NT2/D1 (cell line): ENCODE measurements at regions not wholly inside any gene's neighbourhood (a gene's known extent, or its start where the extent isn't known, plus 50 kb on each side); places are given as distances from the start of the nearest gene placed in this dataset.

Source experiments
- DNase-seq: peaks from one replicate; pipeline ENCODE4 v3.0.0-alpha.2; 2011; ENCODE audit warnings: low read depth, low spot score
- H3K27me3 ChIP-seq: 2 replicates; pipeline ENCODE4 v1.6.0; 2011; ENCODE audit warnings: mild to moderate bottlenecking; ENCODE audit not compliant: insufficient read length, insufficient read depth
- H3K36me3 ChIP-seq: 2 replicates; pipeline ENCODE4 v1.6.1; 2011; ENCODE audit warnings: mild to moderate bottlenecking, low read length, mixed read lengths; ENCODE audit not compliant: insufficient read depth, insufficient read length
- H3K4me1 ChIP-seq: 2 replicates; pipeline ENCODE4 v1.5.1; 2011; ENCODE audit not compliant: insufficient read depth, insufficient read length
- H3K4me3 ChIP-seq: 2 replicates; pipeline ENCODE4 v1.5.1; 2011; ENCODE audit warnings: low read depth; ENCODE audit not compliant: insufficient read length
- H3K9ac ChIP-seq: 2 replicates; pipeline ENCODE4 v1.6.0; 2011; ENCODE audit warnings: low read depth; ENCODE audit not compliant: insufficient read length
- H3K9me3 ChIP-seq: 2 replicates; pipeline ENCODE4 v1.5.1; 2011; ENCODE audit warnings: mild to moderate bottlenecking, low read length; ENCODE audit not compliant: insufficient read depth
- SUZ12 ChIP-seq: IDR thresholded peaks from 2 replicates; pipeline ENCODE4 v1.6.1; 2011; ENCODE audit not compliant: insufficient read length, insufficient read depth; ENCODE audit errors: extremely low read depth
- YY1 ChIP-seq: IDR thresholded peaks from 2 replicates; pipeline ENCODE4 v1.6.1; 2011; ENCODE audit not compliant: insufficient read length, insufficient read depth
- ZNF274 ChIP-seq: IDR thresholded peaks from 2 replicates; pipeline ENCODE4 v1.6.1; 2011; ENCODE audit warnings: mild to moderate bottlenecking, low read depth, low read length

GRCh38 chrX:40152741-40153344, 55.1 kb upstream of the BCOR start:
- peak overlapping the region; percentile 77 for H3K9ac ChIP-seq
- TF ChIP-seq ZNF274 (no peak), SUZ12 (no peak), YY1 (no peak)
- H3K9me3 ChIP-seq, result no peaks in the 10 kb centered on the region
- no peaks in the 10 kb centered on the region for H3K36me3 ChIP-seq
- DNase-seq, result no peak
- peak overlapping the region; percentile 46 for H3K4me3 ChIP-seq
- H3K4me1 ChIP-seq, result peaks cover 21% of the 10 kb centered on the region
- peaks cover 65% of the 10 kb centered on the region for H3K27me3 ChIP-seq

GRCh38 chrX:40152173-40152711, 54.5 kb upstream of the BCOR start:
- Histone ChIP-seq H3K27me3 (peaks cover 71% of the 10 kb centered on the region), H3K4me3 (peak overlapping the region; percentile 46), H3K9me3 (peaks cover 5% of the 10 kb centered on the region; the same call in 1 of the 2 replicates), H3K36me3 (no peaks in the 10 kb centered on the region), H3K4me1 (peaks cover 25% of the 10 kb centered on the region), H3K9ac (peak overlapping the region; percentile 77)
- no peak for DNase-seq
- TF ChIP-seq YY1, result no peak
- TF ChIP-seq ZNF274, result no peak
- TF ChIP-seq SUZ12, result no peak

GRCh38 chrX:40151211-40152172, 53.7 kb upstream of the BCOR start:
- peak overlapping the region; percentile 46 for H3K4me3 ChIP-seq
- no peak for DNase-seq
- H3K27me3 ChIP-seq, result peaks cover 77% of the 10 kb centered on the region
- TF ChIP-seq YY1 (no peak), ZNF274 (no peak), SUZ12 (no peak)
- peaks cover 7% of the 10 kb centered on the region; the same call in 1 of the 2 replicates for H3K9me3 ChIP-seq
- peak overlapping the region; percentile 77 for H3K9ac ChIP-seq
- H3K36me3 ChIP-seq, result no peaks in the 10 kb centered on the region
- H3K4me1 ChIP-seq, result peaks cover 25% of the 10 kb centered on the region

GRCh38 chrX:40150503-40150902, 52.7 kb upstream of the BCOR start:
- no peak for TF ChIP-seq SUZ12
- no peak for TF ChIP-seq ZNF274
- no peak for TF ChIP-seq YY1
- Histone ChIP-seq H3K27me3 (peaks cover 76% of the 10 kb centered on the region), H3K4me1 (peaks cover 25% of the 10 kb centered on the region), H3K9me3 (peaks cover 7% of the 10 kb centered on the region; the same call in 1 of the 2 replicates), H3K4me3 (no peak overlapping the region), H3K36me3 (no peaks in the 10 kb centered on the region), H3K9ac (no peak overlapping the region)
- no peak for DNase-seq

- no peak for DNase-seq
- TF ChIP-seq YY1 (no peak), ZNF274 (no peak), SUZ12 (no peak)
- Histone ChIP-seq H3K4me1 (peaks cover 25% of the 10 kb centered on the region), H3K36me3 (no peaks in the 10 kb centered on the region), H3K9ac (no peak overlapping the region), H3K27me3 (peaks cover 79% of the 10 kb centered on the region), H3K4me3 (no peak overlapping the region), H3K9me3 (peaks cover 7% of the 10 kb centered on the region; the same call in 1 of the 2 replicates)
Observed at GRCh38 chrX:40149286-40150175, 51.8 kb upstream of the BCOR start.

GRCh38 chrX:40148385-40149285, 50.9 kb upstream of the BCOR start:
- Histone ChIP-seq H3K27me3 (peaks cover 78% of the 10 kb centered on the region), H3K4me3 (no peak overlapping the region), H3K36me3 (no peaks in the 10 kb centered on the region), H3K9me3 (peaks cover 7% of the 10 kb centered on the region; the same call in 1 of the 2 replicates), H3K4me1 (peaks cover 25% of the 10 kb centered on the region), H3K9ac (peak overlapping the region; percentile 9)
- TF ChIP-seq YY1 (no peak), SUZ12 (no peak), ZNF274 (no peak)
- no peak for DNase-seq
